Fibroblast of lung (primary cell): ENCODE measurements at regions not wholly inside any gene's neighbourhood (a gene's known extent, or its start where the extent isn't known, plus 50 kb on each side); places are given as distances from the start of the nearest gene placed in this dataset.

ENCODE experiments used
- DNase-seq, 2 donors: peaks; one replicate each; pipeline versions ENCODE4 v3.0.0 to v3.0.0-alpha.2; 2010; ENCODE audit warnings: low read depth in 2 of 2
- H2AFZ ChIP-seq: 2 replicates; pipeline ENCODE4 v1.5.1; 2012; ENCODE audit warnings: low read length, control low read depth, inconsistent platforms
- H3K27ac ChIP-seq: 2 replicates; pipeline ENCODE4 v1.5.1; 2011; ENCODE audit warnings: low read length, control low read depth; ENCODE audit not compliant: insufficient read depth
- H3K27me3 ChIP-seq: 2 replicates; pipeline ENCODE4 v1.5.1; 2011; ENCODE audit warnings: mild to moderate bottlenecking, low read length; ENCODE audit not compliant: control insufficient read depth, insufficient read depth
- H3K36me3 ChIP-seq: 2 replicates; pipeline ENCODE4 v1.5.1; 2011; ENCODE audit warnings: low read length; ENCODE audit not compliant: control insufficient read depth, insufficient read depth
- H3K4me1 ChIP-seq: 2 replicates; pipeline ENCODE4 v1.5.1; 2011; ENCODE audit warnings: low read length; ENCODE audit not compliant: control insufficient read depth, insufficient read depth; ENCODE audit errors: extremely low read depth
- H3K4me2 ChIP-seq: 2 replicates; pipeline ENCODE4 v1.5.1; 2011; ENCODE audit warnings: low read length, control low read depth; ENCODE audit not compliant: insufficient read depth; ENCODE audit errors: extremely low read depth
- H3K4me3 ChIP-seq, 4 experiments: fragments of 200-600 bp in 1 of 4; sonication (generic) in 1 of 4; replicated peaks in 1 of 4; 2 replicates each; pipeline ENCODE4 v1.5.1; 2011 to 2016; ENCODE audit warnings: low read length in 4 of 4, low read depth in 3 of 4, mild to moderate bottlenecking in 3 of 4, control low read depth in 2 of 4, inconsistent platforms in 1 of 4, mixed read lengths in 1 of 4; ENCODE audit not compliant: insufficient read depth in 1 of 4; ENCODE audit errors: control extremely low read depth in 1 of 4
- H3K79me2 ChIP-seq: 2 replicates; pipeline ENCODE4 v1.5.1; 2012; ENCODE audit warnings: mild to moderate bottlenecking, low read length, inconsistent platforms; ENCODE audit not compliant: control insufficient read depth, insufficient read depth
- H3K9ac ChIP-seq: 2 replicates; pipeline ENCODE4 v1.5.1; 2011; ENCODE audit warnings: mild to moderate bottlenecking, low read length, control low read depth; ENCODE audit not compliant: insufficient read depth
- H3K9me3 ChIP-seq: 2 replicates; pipeline ENCODE4 v1.5.1; 2012; ENCODE audit warnings: low read depth, low read length; ENCODE audit not compliant: control insufficient read depth, insufficient read depth
- H4K20me1 ChIP-seq: 2 replicates; pipeline ENCODE4 v1.5.1; 2011; ENCODE audit warnings: low read length; ENCODE audit not compliant: control insufficient read depth, insufficient read depth; ENCODE audit errors: extremely low read depth
- EZH2 ChIP-seq: IDR thresholded peaks from 2 replicates; pipeline ENCODE4 v1.5.1; 2012; ENCODE audit warnings: low read length, control low read depth, mild to moderate bottlenecking; ENCODE audit errors: missing control alignments
- TF ChIP-seq, protein P1 (sequence below), 2 donors: IDR thresholded peaks in 1 of 2; conservative IDR thresholded peaks in 1 of 2; 1 replicate in 1 of 2; 2 replicates in 1 of 2; pipeline ENCODE4 v1.5.1; 2011 to 2012; ENCODE audit warnings: low read length in 2 of 2, control low read depth in 1 of 2, inconsistent platforms in 1 of 2, low read depth in 1 of 2, mild to moderate bottlenecking in 1 of 2

DNA sequence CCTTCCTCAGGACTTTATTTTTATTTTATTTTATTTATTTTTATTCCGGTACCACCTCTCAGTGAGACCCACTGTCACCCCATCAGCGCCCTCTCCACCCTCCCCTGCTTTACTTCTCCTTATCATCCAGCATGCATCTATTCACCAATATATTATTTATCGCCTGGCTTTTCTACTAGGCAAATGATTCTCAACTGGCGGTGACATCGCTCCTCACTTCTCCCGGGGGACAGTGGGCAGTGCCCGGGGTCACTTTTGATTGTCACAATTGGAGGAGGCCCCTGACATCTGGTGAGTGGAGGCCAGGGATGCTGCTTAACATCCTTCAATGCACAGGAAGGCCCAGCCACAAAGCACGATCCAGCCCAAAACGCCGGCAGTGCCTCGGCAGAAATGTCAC is 138.7 kb downstream of the ETS2 start:
- H3K36me3 ChIP-seq, result no peaks in the 10 kb centered on the region
- H4K20me1 ChIP-seq, result no peaks in the 10 kb centered on the region
- no peaks in the 10 kb centered on the region for H3K79me2 ChIP-seq
- H3K9ac ChIP-seq, result no peak overlapping the region
- H3K9me3 ChIP-seq, result no peaks in the 10 kb centered on the region
- H3K4me1 ChIP-seq, result peaks cover 7% of the 10 kb centered on the region
- H3K27me3 ChIP-seq, result no peaks in the 10 kb centered on the region
- no peak for DNase-seq
- H2AFZ ChIP-seq, result no peak overlapping the region
- no peak overlapping the region for H3K4me2 ChIP-seq
- H3K4me3 ChIP-seq, result no peak overlapping the region
- TF ChIP-seq EZH2, result no peak
- TF ChIP-seq, protein P1, sequence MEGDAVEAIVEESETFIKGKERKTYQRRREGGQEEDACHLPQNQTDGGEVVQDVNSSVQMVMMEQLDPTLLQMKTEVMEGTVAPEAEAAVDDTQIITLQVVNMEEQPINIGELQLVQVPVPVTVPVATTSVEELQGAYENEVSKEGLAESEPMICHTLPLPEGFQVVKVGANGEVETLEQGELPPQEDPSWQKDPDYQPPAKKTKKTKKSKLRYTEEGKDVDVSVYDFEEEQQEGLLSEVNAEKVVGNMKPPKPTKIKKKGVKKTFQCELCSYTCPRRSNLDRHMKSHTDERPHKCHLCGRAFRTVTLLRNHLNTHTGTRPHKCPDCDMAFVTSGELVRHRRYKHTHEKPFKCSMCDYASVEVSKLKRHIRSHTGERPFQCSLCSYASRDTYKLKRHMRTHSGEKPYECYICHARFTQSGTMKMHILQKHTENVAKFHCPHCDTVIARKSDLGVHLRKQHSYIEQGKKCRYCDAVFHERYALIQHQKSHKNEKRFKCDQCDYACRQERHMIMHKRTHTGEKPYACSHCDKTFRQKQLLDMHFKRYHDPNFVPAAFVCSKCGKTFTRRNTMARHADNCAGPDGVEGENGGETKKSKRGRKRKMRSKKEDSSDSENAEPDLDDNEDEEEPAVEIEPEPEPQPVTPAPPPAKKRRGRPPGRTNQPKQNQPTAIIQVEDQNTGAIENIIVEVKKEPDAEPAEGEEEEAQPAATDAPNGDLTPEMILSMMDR (conservative IDR thresholded peaks at IDR 0.05 in 1 of 2, IDR thresholded peaks at IDR 0.05 in 1 of 2; ENCODE audit: low read depth in 1 of 2, low read length in 2 of 2), result no peak
- no peak overlapping the region for H3K27ac ChIP-seq

GRCh38 chr21:38942748-38943211 is 137.1 kb downstream of the ETS2 start:
- Histone ChIP-seq H3K4me2 (no peak overlapping the region), H3K27ac (no peak overlapping the region), H3K9me3 (no peaks in the 10 kb centered on the region), H3K79me2 (no peaks in the 10 kb centered on the region), H2AFZ (no peak overlapping the region), H3K4me1 (peaks cover 9% of the 10 kb centered on the region), H3K9ac (no peak overlapping the region), H3K27me3 (no peaks in the 10 kb centered on the region), H4K20me1 (no peaks in the 10 kb centered on the region), H3K36me3 (no peaks in the 10 kb centered on the region), H3K4me3 (no peak overlapping the region)
- TF ChIP-seq, protein P1 (conservative IDR thresholded peaks at IDR 0.05 in 1 of 2, IDR thresholded peaks at IDR 0.05 in 1 of 2; ENCODE audit: low read depth in 1 of 2, low read length in 2 of 2), result no peak
- TF ChIP-seq EZH2, result no peak
- no peak for DNase-seq

- H4K20me1 ChIP-seq, result no peaks in the 10 kb centered on the region
- peaks cover 8% of the 10 kb centered on the region for H3K4me1 ChIP-seq
- H3K4me3 ChIP-seq, result no peak overlapping the region
- no peak for DNase-seq
- no peaks in the 10 kb centered on the region for H3K79me2 ChIP-seq
- no peak overlapping the region for H3K4me2 ChIP-seq
- H3K27ac ChIP-seq, result no peak overlapping the region
- H3K36me3 ChIP-seq, result no peaks in the 10 kb centered on the region
- no peak overlapping the region for H3K9ac ChIP-seq
- no peak for TF ChIP-seq EZH2
- TF ChIP-seq, protein P1 (conservative IDR thresholded peaks at IDR 0.05 in 1 of 2, IDR thresholded peaks at IDR 0.05 in 1 of 2; ENCODE audit: low read depth in 1 of 2, low read length in 2 of 2), result no peak
- H2AFZ ChIP-seq, result no peak overlapping the region
- H3K9me3 ChIP-seq, result no peaks in the 10 kb centered on the region
- H3K27me3 ChIP-seq, result no peaks in the 10 kb centered on the region
Measured at GRCh38 chr21:38938769-38939168, 133.0 kb downstream of the ETS2 start.
